ENCODE measurements at regions not wholly inside any gene's neighbourhood (a gene's known extent, or its start where the extent isn't known, plus 50 kb on each side); places are given as distances from the start of the nearest gene placed in this dataset.
"Not testable (repeated sequence)": the region's sequence is repeated elsewhere in the genome, so short reads cannot be mapped to it uniquely, and the experiment has no call there.

DNA sequence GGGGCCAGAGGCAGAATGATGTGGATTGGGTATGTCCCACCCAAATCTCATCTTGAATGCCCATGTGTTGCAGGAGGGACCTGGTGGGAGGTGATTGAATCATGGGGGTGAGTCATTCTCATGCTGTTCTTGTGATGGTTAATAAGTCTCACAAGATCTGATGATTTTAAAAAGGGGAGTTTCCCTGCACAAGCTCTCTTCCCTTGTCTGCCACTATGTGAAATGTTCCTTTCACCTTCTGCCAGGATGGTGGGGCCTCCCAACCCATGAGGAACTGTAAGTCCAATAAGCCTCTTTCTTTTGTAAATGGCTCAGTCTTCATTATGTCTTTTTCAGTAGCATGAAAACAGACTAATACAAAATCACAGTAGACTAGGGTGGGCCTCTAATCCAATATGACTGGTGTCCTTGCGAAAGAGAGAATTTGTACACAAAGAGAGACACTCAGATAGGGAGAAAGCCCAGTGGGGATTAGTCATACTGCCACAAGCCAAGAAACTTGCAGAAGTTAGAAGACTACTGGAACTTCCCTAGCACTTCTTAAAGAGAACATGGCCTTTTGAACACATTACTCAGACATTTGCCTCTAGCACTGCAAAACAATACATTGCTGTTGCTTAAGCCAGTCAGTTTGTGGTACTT, 68.4 kb downstream of the ANXA1 start:
- DNase-seq, result peak; percentile 17

DNA sequence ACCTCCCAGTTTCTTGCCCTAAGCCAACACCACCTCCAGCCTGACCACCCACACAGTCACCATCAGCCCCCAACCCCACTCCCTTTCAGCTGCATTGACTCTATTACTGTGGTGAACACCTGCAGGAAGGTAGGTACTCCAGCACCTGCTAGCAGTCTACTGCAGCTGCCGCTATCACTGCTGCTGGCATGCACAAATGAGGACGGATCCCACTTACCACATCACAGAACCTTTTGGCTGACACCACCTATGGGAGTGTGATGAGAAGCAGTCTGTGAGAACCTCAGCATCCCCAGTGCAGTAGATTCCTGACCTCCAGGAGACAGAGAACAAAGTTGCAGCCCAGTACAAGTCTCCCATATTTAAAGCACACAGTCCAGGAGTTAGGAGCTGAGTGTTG, 71.9 kb downstream of the ANXA1 start:
- DNase-seq, result no peak

DNA sequence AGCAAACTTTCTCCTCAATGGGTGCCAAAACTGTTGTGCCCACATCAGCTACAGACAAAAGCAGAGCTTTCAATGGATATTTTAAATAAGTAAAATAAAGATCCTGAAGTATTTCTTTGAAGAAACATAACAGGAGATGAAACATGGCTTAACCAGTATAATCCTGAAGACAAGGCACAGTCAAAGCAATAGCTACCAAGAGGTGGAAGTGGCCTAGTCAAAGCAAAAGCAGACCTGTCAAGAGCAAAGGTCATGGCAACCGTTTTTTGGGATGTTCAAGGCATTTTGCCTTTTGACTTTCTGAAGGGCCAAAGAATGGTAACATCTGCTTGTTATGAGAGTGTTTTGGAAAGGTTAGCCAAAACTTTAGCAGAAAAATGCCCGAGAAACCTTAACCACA, 77.9 kb downstream of the ANXA1 start:
- no peak for DNase-seq

DNA sequence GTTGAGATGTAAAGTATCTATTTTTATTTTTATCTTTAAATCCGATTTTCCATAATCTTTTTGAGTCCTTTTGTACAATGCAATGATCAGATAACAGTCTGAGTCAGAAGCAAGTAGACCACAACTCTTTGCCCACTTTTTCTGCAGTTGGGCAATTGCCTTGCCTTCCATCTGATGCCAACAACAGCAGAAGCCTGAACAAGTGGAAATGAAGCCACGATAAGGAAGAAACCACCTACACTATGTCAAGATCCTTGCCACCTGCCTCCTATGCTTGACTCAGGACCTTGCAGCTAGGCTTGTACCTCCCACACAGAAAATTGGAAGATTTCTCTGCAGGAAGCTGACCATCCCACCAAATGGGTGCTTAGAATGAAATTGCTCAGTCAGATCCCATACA, 78.6 kb downstream of the ANXA1 start:
- no peak for DNase-seq

DNA sequence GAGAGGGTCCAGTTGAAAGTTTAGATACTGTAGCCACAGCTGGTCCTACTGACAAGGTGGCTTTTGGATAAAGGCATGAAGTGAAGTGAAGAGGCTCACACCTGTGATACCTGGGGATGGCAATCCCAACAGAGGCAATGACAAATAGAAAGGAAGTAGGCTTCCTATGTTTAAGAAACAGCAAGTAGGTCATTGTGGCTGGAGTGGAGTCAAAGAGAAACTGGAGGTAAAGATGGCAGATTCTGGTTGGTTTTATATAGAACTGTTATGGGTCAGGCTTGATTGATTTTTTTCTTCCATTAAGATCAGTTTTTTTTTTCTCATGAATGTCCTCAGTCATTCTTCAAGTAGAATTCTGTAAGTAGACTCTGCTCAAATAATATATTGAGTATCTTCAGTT, 79.5 kb downstream of the ANXA1 start:
- DNase-seq, result no peak

DNA sequence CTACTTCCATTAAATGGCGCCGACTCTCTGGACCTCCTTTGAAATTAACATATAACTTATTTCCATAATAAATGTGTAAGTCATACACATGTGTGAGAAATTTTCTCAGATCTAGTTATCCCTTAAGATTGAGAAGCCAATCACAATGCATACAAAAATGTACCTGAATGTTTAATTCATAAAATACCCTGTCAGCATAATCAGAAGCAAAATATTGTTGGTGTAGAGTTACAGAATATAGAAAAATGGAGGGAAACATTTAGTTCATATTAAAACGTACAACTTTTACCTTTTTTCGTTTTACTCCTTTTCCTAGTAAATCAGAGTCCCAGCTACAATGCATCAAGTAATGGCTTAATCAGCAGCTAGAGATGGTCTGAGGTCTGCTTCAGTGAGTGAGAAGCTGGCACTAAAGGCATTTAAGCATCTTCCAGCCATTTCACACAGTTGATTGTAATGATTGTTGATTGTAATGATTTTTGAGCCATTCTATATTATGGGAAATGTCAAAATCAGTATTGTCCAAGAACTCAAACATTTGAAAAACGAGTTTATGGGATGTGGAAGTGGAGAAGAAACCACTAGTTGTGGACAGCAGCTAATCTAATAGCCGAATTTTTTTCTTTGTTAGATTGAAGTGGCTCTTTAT, 81.8 kb downstream of the ANXA1 start:
- no peak for DNase-seq

DNA sequence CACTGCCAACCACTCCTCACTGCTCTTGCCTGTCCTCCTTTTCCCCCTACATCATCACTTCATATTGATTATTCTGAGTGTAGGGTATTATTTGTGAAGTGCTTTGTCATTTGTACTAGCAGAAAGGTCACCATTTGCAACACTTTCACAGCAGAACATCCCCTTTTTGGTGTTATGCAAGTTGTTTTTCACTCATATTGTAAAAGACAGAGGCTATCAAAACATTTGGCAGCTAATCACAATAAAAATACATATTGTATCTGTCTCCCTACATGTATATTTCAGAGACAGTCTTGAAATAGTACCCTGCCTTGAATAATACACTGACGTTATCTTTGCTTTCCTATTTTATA, 82.3 kb downstream of the ANXA1 start:
- DNase-seq, result no peak

DNA sequence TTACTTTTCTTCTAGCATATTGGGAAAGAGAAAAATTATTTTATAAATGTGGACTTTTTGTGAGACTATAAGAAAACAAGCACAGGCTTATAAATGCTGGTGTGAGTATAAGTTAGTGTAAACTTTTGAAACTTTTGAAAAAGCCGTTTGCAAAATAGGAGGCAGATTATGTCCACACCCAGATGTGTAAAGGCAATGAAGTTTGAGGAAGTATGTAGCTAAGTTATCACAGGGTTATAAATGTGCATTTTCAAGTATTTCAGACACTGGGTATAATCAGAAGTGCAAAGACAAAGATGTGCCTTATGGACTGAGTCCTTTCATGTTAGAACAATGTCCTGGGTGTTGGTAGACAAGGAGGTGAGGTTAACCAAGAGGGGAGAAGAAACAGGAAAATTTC, 85.5 kb downstream of the ANXA1 start:
- DNase-seq, result no peak

DNA sequence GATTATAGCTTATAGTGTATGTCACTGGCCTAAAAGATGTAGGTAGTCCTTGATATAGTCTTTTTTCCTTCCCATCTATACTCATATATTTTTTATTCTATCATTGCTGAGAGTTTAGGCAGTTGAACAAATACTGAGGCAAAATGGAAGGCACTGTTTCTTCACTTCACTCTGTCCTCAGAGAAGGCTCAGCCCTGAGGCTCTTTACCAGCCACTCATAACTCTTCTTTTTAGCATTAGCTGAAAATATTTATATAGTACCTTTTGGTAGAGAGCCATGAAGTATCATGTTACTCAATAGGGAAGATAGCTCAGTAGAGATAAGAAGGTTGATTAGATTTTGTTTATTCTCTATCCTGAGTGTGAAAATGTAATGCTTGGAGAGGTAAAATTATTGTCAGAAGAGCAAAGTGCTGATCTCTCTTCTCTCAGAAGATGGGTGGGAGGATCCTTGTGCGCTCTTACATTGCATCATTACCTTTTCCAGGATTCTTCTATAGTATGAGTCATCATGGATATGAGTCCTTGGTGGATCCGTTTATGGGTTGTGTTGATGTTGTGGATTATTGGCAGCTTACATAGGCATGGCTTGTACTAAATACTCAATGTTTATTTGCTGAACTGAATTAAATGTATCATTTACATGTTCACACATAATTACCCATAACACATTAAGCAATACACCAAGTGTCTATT, 88.1 kb downstream of the ANXA1 start:
- peak; percentile 6 for DNase-seq

DNA sequence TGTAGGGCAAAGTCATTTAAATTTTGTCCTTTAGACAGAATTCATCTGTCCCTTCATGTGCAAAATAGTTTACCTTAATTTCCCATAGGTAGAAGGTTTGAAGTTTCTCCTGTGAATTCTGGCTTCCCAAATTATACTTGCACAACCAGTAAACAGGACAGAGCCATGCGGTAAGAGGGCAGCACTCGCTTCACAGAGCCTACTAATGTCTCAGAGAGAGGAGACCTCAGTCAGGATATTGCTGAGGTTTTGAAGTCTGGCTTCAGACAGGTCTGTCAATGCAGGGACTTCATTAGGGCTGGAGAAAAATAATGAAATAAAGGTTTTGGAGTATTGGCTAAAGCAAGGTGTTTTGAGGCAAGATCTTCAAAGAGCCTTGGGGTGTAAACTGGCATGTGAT, 91.4 kb downstream of the ANXA1 start:
- DNase-seq, result no peak

DNA sequence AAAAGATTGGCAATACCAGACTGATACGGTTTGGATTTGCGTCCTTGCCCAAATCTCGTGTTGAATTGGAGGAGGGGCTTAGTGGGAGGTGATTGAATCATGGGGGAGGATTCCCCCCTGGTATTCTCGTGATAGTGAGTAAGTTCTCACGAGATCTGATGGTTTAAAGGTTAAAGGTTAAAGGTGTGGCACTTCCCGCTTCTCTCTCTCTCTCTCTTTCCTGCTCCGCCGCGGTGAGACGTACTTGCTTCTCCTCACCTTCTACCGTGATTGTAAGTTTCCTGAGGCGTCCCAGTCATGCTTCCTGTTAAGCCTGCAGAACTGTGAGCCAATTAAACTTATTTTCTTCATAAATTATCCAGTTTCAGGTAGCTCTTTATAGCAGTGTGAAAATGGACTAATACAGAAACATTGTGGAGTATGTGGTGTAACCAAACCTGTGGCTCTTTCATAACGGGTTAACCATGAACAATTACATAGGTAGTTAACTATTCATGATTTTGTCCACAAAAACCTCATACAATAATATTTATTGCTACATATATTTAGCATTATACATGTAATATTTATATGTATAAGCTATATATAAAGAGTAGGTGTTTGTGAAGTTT, 107.5 kb downstream of the ANXA1 start:
- no peak for DNase-seq

DNA sequence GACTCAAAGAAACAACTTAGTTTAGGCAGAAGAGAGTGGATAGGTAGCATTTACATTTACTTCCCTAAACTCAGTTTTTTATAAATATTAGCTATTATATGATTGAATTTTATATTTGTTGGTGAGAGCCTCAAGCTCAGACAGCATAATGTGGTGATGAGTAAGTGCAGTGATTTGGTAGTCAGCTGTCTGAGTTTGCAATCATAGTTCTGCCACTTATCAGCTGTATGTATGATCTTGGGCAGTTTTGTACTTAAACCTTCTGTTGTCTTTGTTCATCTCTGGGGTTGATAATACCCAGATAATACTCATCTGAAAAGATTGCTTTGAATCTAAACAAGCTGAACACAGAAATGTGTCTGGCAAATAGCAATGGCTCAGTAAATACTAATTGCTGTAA, 108.8 kb downstream of the ANXA1 start:
- no peak for DNase-seq

DNA sequence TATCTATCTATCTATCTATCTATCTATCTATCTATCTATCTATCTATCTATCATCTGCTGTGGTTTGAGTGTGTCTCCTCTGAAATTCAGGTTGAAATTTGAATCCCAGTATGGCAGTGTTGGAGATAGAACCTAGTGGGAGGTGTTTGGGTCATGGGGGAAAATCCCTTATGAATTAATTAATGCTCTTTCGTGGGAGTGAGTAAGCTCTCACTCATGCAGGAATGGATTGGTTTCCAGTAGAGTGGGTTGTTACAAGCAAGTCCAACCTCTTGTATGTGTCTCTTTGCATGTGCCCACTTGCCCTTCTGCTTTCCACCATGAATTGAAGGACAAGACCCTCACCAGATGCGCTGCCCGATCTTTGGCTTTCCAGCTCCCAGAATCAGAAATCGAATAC, 113.0 kb downstream of the ANXA1 start:
- no peak for DNase-seq

DNA sequence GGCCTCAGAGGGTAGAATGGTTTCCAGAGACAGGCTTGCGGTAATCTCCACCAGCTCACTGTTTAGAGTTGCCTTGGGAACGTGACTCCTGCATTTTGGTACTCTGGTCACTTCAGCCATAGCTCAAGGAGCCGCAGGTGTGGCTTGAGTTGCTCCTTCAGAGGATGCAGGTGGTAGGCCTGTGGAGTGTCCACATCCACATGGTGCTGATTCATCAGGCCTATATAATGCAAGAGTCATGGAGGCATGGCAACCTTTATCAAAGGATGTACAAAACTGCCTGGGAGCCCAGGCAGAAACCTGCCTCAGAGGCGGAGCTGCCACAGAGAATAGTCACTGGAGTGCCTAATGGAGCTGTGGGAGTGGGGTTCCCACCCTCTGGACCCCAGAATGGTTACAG, 114.2 kb downstream of the ANXA1 start:
- no peak for DNase-seq

DNA sequence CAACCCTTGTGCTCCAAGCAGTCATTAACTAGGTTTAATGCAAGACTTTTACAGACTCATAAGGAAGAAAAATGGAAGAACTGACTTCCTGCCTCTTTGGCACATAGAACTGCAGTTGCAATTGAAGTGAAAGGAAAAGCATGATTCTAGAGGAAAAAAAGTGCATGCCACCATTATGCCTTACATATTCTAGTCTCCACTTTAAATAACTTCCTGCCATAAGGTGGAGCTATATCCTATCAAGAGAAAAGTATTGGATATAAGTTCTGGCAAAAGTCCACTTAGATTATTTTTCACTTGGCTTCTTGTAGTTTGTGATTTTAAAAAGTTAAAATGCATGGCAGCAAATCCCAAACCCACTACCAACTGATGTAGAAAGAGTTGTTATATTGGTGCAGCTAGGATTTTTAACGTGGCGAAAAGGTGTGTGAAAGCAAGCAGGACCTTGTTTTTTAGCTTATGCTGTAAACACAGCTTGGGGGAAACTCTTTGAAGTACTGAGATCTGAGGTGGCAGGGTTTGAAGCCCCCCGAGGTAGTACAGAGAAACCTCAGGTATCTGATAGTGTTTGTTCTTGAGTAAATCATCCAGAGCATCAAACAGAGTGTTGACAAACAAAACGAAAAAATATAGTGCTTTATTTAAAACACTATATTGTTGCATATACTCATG, 117.9 kb downstream of the ANXA1 start:
- peak; percentile 11 for DNase-seq

DNA sequence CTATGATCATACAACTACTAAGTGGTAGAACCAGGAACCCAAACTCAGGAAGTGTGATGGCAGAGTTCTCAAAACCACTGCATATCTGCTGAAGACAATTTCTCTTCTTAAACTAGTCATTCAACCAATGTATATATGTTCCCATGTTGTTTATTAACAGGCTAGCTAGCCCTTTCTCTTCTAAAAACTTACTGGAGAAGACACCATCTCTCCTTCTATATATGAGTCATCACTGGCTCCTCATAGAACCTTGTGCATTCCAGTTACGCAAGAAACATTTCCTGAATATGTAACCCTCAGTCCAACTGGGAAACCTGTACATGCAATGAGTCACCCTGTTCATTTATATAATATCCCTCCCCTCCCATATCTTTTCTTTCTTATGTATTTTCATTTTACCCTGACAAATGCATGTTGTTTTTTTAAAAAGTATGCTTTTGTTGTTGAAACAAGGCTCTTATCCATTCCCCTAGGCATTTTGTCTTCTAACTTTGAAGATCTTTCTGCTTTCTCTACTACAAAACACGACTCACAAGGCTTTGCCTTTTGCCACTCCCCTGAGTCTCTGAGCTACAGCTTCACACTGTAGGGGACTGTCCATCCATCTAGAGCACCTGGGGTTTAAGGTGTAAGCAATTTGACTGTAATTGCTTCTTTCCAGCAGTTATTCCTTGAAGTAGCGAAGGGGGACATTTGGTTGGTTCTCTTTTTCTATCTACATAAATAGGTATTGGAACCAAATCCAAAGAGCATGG, 119.5 kb downstream of the ANXA1 start:
- peak; percentile 79 for DNase-seq

DNA sequence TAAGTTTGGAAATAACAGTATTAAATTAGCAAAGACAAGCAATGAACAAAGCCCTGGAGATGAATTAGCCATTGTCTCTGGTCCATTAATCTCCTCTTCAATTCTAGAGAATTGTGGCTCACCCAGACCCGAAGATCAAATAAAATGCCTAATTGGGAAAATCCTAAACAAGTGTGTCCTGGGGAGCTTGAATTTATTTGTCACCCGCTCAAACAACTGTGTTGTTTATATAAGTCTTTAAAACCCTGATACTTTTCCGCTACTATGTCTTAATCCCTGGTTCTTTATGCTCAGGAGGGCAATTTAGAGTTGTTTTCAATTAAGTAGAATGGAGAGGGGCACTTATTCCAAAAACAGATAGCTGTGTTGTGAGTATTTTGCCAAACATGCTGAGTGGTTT, 128.4 kb downstream of the ANXA1 start:
- no peak for DNase-seq

DNA sequence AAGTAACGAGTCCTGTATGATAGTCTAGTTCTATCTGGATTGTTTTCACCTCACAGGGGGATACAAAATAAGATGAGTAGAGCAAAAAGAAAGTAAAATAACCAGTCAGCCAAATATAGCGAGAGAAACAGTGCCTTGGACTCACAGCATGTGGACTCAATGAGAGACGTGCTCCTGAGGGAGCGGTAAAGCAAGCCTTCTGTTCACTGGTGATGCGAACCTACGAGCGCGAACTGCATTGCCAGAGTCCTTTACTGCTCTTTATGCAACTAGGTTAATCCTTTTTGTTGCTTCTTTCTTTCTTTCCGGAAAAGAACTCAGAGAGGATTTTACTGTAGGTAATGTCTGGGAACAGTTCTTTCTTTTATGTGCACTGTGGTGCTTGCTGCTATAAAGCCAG, 132.7 kb downstream of the ANXA1 start:
- DNase-seq, result no peak

DNA sequence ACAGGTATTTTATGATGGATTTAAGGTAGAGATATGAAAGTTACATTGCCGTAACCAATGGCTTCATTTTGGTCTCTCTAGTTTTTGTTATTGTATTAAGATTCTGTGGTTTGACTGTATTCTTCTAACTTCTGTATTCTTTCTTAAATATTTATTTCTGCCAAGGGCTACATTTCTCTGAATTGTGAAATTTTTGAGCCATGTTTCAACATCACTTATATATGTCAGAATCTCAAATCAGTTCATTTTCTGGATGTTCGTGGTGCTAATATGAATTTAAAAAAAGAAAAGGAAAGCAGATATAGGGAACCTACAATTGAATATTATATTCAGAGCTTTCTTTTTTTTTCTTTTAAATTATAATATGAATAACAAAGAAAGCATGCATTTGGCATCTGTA, 142.7 kb downstream of the ANXA1 start:
- DNase-seq, result no peak

DNA sequence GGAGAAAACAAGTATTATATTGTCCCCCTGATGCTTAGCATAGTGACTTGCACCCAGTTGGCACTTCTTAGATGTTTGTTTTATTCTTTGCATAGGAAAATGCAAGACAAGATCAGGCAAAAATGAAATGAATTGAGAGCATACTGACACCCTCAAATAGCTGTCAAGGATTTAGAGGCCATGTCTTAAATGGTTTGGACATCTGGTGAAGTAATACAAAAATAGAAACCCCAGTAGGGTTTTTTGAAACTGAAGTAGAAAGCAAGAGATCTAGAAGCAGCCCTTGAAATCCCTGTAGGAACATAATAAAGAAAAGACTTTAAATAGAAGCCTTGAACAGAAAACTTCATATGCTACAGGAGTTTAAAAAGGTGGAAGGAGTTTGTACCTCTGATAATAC, 174.3 kb downstream of the ANXA1 start:
- no peak for DNase-seq

DNA sequence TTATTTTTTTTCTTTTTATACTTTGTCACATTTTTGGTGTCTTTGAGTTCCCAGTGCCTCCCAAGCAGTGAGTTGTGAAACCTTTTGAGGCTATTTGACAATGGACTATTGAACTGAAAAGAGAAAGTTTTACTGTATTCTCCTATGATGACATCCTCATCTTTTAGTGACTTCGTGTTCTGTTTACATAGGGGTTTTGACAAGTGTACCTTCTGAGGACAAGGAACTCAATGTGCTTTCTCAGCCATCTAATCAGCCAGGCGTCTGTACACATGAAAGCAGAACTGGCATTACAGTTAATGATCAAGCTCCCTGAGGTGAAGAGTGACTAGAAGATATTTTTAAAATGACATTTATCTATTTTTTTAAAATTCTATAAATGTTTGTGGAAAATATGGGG, 175.5 kb downstream of the ANXA1 start:
- DNase-seq, result no peak

DNA sequence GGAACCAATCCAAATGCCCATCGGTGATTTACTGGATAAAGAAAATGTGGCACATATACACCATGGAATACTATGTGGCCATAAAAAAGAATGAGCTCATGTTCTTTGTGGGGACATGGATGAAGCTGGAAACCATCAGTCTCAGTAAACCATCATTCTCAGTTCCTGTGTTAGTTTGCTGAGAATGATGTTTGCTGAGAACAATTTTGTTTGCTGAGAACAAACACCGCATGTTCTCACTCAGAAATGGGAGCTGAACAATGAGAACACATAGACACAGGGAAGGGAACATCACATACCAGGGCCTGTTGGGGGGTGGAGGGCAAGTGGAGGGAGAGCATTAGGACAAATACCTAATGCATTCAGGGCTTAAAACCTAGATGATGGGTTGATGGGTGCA, 185.5 kb downstream of the ANXA1 start:
- not testable (repeated sequence) for DNase-seq

DNA sequence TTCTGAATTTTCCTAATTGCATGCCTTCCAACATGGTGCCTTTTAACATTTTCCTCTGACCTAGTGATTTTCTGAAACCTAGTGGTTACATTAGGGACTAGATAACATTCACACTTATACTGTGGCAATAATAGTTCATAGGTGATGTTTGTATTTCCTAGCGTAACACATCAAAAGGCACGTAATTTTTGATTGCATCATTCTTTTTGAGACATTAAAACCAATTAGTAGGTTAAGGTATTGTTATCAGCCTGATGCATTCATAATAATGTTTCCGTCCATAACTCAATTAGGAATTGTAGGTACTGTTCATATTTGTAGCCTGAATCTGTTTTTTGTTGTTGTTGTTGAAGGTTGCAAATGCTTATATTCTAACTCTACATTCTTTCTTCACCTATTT, 192.4 kb downstream of the ANXA1 start:
- DNase-seq, result no peak

Data from EL (cell line).